Colonic mucosa (tissue), 4 donors: ENCODE measurements at regions not wholly inside any gene's neighbourhood (a gene's known extent, or its start where the extent isn't known, plus 50 kb on each side); places are given as distances from the start of the nearest gene placed in this dataset.

Experiments used
- DNase-seq: peaks from one replicate; pipeline ENCODE4 v3.0.0-alpha.2; 2020
- H3K27ac ChIP-seq: fragments of 200-600 bp; one replicate; pipeline ENCODE4 v1.8.0; 2021
- H3K27me3 ChIP-seq: fragments of 200-600 bp; one replicate; pipeline ENCODE4 v1.8.0; 2021
- H3K36me3 ChIP-seq: fragments of 200-600 bp; one replicate; pipeline ENCODE4 v1.8.0; 2021
- H3K4me1 ChIP-seq: fragments of 200-600 bp; one replicate; pipeline ENCODE4 v1.8.0; 2021; ENCODE audit warnings: mild to moderate bottlenecking
- H3K4me3 ChIP-seq: fragments of 200-600 bp; one replicate; pipeline ENCODE4 v1.8.0; 2021
- H3K9ac ChIP-seq, 2 donors: one replicate each; pipeline ENCODE4 v1.7.0; 2013; ENCODE audit warnings: control low read depth in 2 of 2, low read depth in 2 of 2, low read length in 2 of 2
- H3K9me3 ChIP-seq: fragments of 200-600 bp; one replicate; pipeline ENCODE4 v1.8.0; 2021
- CTCF ChIP-seq: fragments of 200-600 bp; IDR thresholded peaks from one replicate; pipeline ENCODE4 v1.8.0; 2022; ENCODE audit warnings: antibody characterized with exemption, mild to moderate bottlenecking
- intact Hi-C: fragments of 100-400 bp; cut with DNase I; formaldehyde crosslinking; loops from one replicate; pipeline ENCODE4 v1.14.1; 2022
- donor health status: healthy.
- donor health status: DM: no; HTN: no; CAD: no.
- donor health status: DM: no; HTN: no; CAD: no.

DNA sequence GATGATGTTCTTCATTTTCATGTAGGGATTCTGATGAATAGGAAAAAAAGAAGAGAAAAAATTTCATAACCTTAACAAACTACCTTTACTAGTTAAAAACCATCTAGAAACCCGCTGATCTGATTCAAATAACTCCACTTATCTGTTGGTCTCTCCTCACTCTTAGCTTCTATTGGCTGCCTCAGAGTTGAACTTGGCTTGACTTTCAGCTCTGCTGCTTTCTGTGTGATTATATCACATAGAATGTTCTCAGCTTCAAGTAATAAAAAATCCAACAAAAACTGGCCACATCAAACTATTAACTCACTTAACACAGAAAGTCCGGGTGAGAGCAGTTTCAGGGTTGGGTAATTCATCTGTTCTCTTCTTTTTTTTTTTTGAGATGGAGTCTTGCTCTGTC, 126.8 kb upstream of the RASGRP1 start:
- DNase-seq, result no peak
- H3K9ac ChIP-seq, result no peak overlapping the region
- no peaks in the 10 kb centered on the region for H3K36me3 ChIP-seq
- intact Hi-C loops, result no loop called here
- no peaks in the 10 kb centered on the region for H3K9me3 ChIP-seq
- H3K27me3 ChIP-seq, result no peaks in the 10 kb centered on the region
- no peak overlapping the region for H3K27ac ChIP-seq
- H3K4me3 ChIP-seq, result no peak overlapping the region
- no peaks in the 10 kb centered on the region for H3K4me1 ChIP-seq
- TF ChIP-seq CTCF, result no peak

DNA sequence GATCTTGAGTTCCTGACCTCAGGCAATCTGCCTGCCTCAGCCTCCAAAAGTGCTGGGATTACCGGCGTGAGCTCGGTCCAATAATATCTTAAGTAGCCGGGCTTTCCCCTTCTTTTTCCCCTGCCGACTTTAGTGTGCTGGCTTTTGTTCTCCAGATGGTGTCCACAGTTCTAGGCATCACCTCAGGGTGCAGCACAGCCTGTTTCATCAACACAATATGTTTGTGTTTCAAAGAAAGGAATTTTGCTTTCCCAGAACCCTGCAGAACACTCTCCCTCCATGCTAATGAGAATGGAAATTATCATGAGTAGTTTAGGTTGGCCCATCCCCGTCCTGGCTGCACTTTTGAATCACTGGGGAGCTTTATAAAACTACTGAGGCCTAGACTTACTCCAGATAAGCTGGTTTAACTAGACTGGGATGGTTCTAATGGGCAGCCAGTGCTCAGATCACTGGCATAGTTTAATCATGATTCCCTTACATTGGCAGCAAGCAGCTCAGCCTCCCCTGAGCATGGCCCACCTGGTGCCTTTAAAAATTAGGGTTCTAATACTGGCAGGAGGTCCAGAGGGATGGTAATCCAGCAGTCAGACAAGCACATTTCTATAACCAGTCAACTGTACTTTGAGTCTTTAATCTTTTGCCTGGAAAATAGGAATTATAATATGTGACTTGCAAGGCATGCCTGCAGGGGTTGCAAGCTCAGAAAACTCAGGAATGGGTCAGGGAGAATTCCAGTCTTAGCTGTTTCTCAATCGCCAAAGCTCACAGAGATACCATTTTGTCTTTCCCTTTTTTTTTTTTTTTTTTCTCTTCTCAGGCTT, 127.6 kb upstream of the RASGRP1 start:
- H3K27ac ChIP-seq, result no peak overlapping the region
- no peak for TF ChIP-seq CTCF
- no peaks in the 10 kb centered on the region for H3K36me3 ChIP-seq
- no peak overlapping the region for H3K4me3 ChIP-seq
- no peak for DNase-seq
- no peaks in the 10 kb centered on the region for H3K27me3 ChIP-seq
- no peaks in the 10 kb centered on the region for H3K4me1 ChIP-seq
- no peaks in the 10 kb centered on the region for H3K9me3 ChIP-seq
- H3K9ac ChIP-seq, result no peak overlapping the region
- intact Hi-C loops, result no loop called here

GRCh38 chr15:38692789-38693062, 128.1 kb upstream of the RASGRP1 start:
- no peaks in the 10 kb centered on the region for H3K4me1 ChIP-seq
- intact Hi-C loops, result no loop called here
- no peak overlapping the region for H3K27ac ChIP-seq
- H3K27me3 ChIP-seq, result no peaks in the 10 kb centered on the region
- no peaks in the 10 kb centered on the region for H3K9me3 ChIP-seq
- H3K36me3 ChIP-seq, result no peaks in the 10 kb centered on the region
- H3K4me3 ChIP-seq, result no peak overlapping the region
- no peak overlapping the region for H3K9ac ChIP-seq
- TF ChIP-seq CTCF, result no peak
- no peak for DNase-seq

GRCh38 chr15:38695249-38696108, 130.9 kb upstream of the RASGRP1 start:
- H3K4me3 ChIP-seq, result no peak overlapping the region
- no peak overlapping the region for H3K9ac ChIP-seq
- H3K9me3 ChIP-seq, result no peaks in the 10 kb centered on the region
- no peak overlapping the region for H3K27ac ChIP-seq
- H3K36me3 ChIP-seq, result no peaks in the 10 kb centered on the region
- DNase-seq, result no peak
- H3K27me3 ChIP-seq, result no peaks in the 10 kb centered on the region
- no peaks in the 10 kb centered on the region for H3K4me1 ChIP-seq
- intact Hi-C loops, result no loop called here
- no peak for TF ChIP-seq CTCF

DNA sequence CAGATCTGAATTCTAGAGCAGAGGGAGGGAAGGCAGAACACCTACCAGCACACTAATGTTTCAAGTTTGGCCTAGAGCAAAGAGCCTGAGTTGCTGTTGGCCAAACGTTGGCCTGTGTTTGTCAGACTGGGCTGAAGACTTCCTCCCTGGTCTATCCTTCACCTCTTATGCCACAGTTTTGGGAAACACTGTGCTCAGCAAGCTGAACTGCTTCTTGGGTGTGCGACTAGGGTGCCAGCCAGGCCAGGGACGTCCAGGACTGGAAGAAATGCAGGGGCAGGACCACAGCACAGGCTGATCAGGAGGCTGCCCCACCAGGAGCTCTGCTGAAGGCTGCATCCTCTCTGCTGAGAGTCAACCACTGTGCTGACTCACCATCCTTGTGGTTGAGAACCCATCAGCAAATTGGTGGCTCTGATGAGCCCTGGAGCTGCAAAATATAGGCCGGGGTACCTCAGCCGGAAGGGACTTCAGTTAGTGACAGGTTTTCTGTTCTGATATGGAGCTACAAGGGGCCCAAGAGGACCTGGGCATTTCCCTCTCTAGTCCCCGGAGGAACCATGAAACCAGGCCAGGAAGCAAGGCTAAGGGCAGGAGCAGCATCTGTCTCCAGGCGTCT, 131.6 kb upstream of the RASGRP1 start:
- no peaks in the 10 kb centered on the region for H3K9me3 ChIP-seq
- no peak overlapping the region for H3K27ac ChIP-seq
- no peaks in the 10 kb centered on the region for H3K36me3 ChIP-seq
- no peak overlapping the region for H3K9ac ChIP-seq
- no peak for TF ChIP-seq CTCF
- no peak overlapping the region for H3K4me3 ChIP-seq
- no peaks in the 10 kb centered on the region for H3K27me3 ChIP-seq
- no peak for DNase-seq
- intact Hi-C loops, result no loop called here
- no peaks in the 10 kb centered on the region for H3K4me1 ChIP-seq
